MCF 10A (cell line): ENCODE measurements at regions not wholly inside any gene's neighbourhood (a gene's known extent, or its start where the extent isn't known, plus 50 kb on each side); places are given as distances from the start of the nearest gene placed in this dataset.

Experiments used
- BruUV-seq: library from RNA; stranded (reverse); fragments of 400-500 nt; replicated peaks from 2 replicates; lab custom pipeline; 2021; lab: Mats Ljungman, UMichigan
- CTCF ChIA-PET: fragments of 300-600 bp; sonication (Branson Sonifier 250); formaldehyde crosslinking; extraction: SDS; loops from one replicate; lab custom pipeline; 2021; ENCODE audit warnings: antibody characterized with exemption, inconsistent platforms; lab: Yijun Ruan, JAX
- POLR2A ChIA-PET: fragments of 300-600, 350-650 bp; sonication (Branson Sonifier 250); formaldehyde crosslinking; extraction: SDS; loops from one replicate; lab custom pipeline; 2020; ENCODE audit warnings: antibody characterized with exemption, inconsistent platforms; lab: Yijun Ruan, JAX
- DNase-seq: peaks from one replicate; pipeline ENCODE4 v3.0.0-alpha.2; 2018; ENCODE audit not compliant: unreplicated experiment
- H3K27ac Mint-ChIP-seq: one replicate; pipeline ENCODE4 v1.8.0; 2022; ENCODE audit warnings: mild to moderate bottlenecking, low read depth, mixed read lengths; ENCODE audit not compliant: unreplicated experiment
- H3K27me3 Mint-ChIP-seq: one replicate; pipeline ENCODE4 v1.8.0; 2022; ENCODE audit warnings: mixed read lengths; ENCODE audit not compliant: insufficient read depth, unreplicated experiment
- H3K36me3 Mint-ChIP-seq: one replicate; pipeline ENCODE4 v1.8.0; 2022; ENCODE audit warnings: mild to moderate bottlenecking, moderate library complexity, mixed read lengths; ENCODE audit not compliant: insufficient read depth, unreplicated experiment
- H3K4me1 Mint-ChIP-seq: one replicate; pipeline ENCODE4 v1.8.0; 2022; ENCODE audit warnings: mixed read lengths; ENCODE audit not compliant: insufficient read depth, unreplicated experiment
- H3K4me3 Mint-ChIP-seq: one replicate; pipeline ENCODE4 v1.8.0; 2022; ENCODE audit warnings: mild to moderate bottlenecking, moderate library complexity, mixed read lengths; ENCODE audit not compliant: unreplicated experiment
- H3K9me3 Mint-ChIP-seq: one replicate; pipeline ENCODE4 v1.8.0; 2022; ENCODE audit warnings: mixed read lengths; ENCODE audit not compliant: unreplicated experiment
- intact Hi-C: fragments of 100-400 bp; cut with micrococcal nuclease; formaldehyde crosslinking; loops from 2 replicates; pipeline ENCODE4 v1.14.1; 2022
- TF ChIP-seq, protein P1 (sequence below): fragments of 200-600 bp; IDR thresholded peaks from one replicate; pipeline ENCODE4 v1.8.0; 2022; ENCODE audit warnings: antibody characterized with exemption, mild to moderate bottlenecking; ENCODE audit not compliant: unreplicated experiment

DNA sequence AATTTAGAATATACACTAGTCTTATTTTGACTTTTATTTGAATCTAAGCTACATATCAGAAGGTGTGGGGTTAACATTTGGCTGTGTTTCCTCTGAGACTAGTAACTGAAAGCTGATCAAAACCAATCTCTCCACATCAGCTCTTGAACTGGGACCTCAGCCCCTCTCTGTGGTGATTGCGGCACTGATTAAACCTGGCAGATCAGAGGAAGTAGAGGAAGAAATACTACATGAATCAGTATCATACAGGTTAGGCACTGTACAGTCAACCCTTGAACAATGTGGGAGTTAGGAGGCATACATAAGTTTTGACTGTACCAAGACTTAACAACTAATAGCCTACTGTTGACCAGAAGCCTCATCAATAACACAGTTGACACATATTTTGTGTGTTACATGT lies 122.5 kb upstream of the C1orf87 start:
- intact Hi-C loops: no loop called here
- no peak for DNase-seq
- Mint-ChIP-seq H3K36me3 (no peaks in the 10 kb centered on the region), H3K4me3 (no peak overlapping the region), H3K4me1 (no peaks in the 10 kb centered on the region), H3K9me3 (no peaks in the 10 kb centered on the region), H3K27me3 (peaks cover 33% of the 10 kb centered on the region), H3K27ac (no peak overlapping the region)
- ChIA-PET POLR2A (no interaction called here), CTCF (interaction anchor here (1.0 kb wide), 1 partner anchor 24 kb away, joined by 5 read pairs; no protein-coding TSS in a partner anchor)
- TF ChIP-seq, protein P1, sequence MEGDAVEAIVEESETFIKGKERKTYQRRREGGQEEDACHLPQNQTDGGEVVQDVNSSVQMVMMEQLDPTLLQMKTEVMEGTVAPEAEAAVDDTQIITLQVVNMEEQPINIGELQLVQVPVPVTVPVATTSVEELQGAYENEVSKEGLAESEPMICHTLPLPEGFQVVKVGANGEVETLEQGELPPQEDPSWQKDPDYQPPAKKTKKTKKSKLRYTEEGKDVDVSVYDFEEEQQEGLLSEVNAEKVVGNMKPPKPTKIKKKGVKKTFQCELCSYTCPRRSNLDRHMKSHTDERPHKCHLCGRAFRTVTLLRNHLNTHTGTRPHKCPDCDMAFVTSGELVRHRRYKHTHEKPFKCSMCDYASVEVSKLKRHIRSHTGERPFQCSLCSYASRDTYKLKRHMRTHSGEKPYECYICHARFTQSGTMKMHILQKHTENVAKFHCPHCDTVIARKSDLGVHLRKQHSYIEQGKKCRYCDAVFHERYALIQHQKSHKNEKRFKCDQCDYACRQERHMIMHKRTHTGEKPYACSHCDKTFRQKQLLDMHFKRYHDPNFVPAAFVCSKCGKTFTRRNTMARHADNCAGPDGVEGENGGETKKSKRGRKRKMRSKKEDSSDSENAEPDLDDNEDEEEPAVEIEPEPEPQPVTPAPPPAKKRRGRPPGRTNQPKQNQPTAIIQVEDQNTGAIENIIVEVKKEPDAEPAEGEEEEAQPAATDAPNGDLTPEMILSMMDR: no peak
- no TSS peak for BruUV-seq

DNA sequence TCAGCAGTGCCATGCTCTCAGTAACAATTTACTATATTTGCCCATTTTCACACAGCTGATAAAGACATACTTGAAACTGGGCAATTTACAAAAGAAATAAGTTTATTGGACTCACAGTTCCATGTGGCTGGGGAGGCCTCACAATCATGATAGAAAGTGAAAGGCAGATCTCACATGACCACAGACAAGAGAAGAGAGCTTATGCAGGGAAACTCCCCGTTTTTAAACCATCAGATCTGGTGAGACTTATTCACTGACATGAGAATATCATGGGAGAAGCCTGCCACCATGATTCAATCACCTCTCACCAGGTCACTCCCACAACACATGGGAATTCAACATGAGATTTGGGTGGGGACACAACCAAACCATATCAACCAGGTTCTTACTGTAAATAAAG lies 112.1 kb upstream of the C1orf87 start:
- H3K9me3 Mint-ChIP-seq: peaks cover 19% of the 10 kb centered on the region
- no peaks in the 10 kb centered on the region for H3K4me1 Mint-ChIP-seq
- no TSS peak for BruUV-seq
- no peak for DNase-seq
- no peak overlapping the region for H3K27ac Mint-ChIP-seq
- TF ChIP-seq, protein P1: no peak
- ChIA-PET POLR2A (no interaction called here), CTCF (no interaction called here)
- H3K4me3 Mint-ChIP-seq: no peak overlapping the region
- H3K36me3 Mint-ChIP-seq: no peaks in the 10 kb centered on the region
- intact Hi-C loops: no loop called here
- H3K27me3 Mint-ChIP-seq: no peaks in the 10 kb centered on the region

GRCh38 chr1:60184521-60184920 lies 111.0 kb upstream of the C1orf87 start:
- BruUV-seq: no TSS peak

DNA sequence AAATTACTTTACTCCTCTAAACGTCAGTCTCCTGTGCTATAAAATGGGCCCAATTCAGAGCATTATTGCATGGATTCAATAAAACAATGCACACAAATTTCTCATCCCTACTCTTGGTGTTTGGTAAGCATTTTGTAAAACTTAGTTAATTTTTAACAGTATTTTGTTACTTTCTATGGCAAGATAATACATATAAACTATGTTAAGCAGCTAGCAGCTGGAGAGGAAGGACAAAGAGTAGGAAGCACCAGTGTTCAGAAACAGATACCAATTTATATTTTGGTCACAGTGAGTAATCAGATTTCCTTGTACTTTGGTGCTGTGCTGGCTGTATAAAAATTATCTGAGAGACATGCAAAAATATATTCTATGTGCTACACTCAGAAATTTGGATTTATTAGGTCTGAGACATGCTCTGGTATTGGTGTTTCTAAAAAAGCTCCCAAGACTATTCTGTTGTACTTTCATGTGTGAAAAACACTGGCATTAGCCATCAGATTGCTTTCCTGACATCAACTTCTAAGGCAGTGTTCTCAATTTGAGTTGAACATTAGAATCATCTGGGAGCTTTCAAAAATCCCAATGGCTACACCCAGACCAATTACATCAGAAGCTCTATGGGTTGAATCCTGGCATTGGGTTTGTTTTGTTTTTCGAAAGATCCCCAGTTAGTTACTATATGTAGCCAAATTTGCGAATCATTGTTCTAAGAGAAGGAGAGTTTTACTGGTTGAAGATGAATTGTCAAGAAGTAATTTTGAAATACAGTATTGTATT lies 100.3 kb upstream of the C1orf87 start:
- ChIA-PET CTCF (interaction anchor here (0.7 to 1.1 kb wide), 2 partner anchors 18 to 592 kb away, joined by 3 read pairs; no protein-coding TSS in a partner anchor), POLR2A (interaction anchor here (0.9 kb wide), 1 partner anchor 11 kb away, joined by 3 read pairs; no protein-coding TSS in a partner anchor)
- intact Hi-C loops: no loop called here
- no peak overlapping the region for H3K4me3 Mint-ChIP-seq
- no peaks in the 10 kb centered on the region for H3K9me3 Mint-ChIP-seq
- peaks cover 34% of the 10 kb centered on the region for H3K27me3 Mint-ChIP-seq
- no peak for DNase-seq
- H3K4me1 Mint-ChIP-seq: no peaks in the 10 kb centered on the region
- H3K27ac Mint-ChIP-seq: no peak overlapping the region
- no peaks in the 10 kb centered on the region for H3K36me3 Mint-ChIP-seq
- TF ChIP-seq, protein P1: no peak
- BruUV-seq: no TSS peak

More at GRCh38 chr1:60184521-60184920, 111.0 kb upstream of the C1orf87 start:
- no peak for DNase-seq
- no peaks in the 10 kb centered on the region for H3K27me3 Mint-ChIP-seq
- H3K36me3 Mint-ChIP-seq: no peaks in the 10 kb centered on the region
- CTCF ChIA-PET: no interaction called here
- H3K27ac Mint-ChIP-seq: no peak overlapping the region
- no peaks in the 10 kb centered on the region for H3K4me1 Mint-ChIP-seq
- intact Hi-C loops: no loop called here
- H3K9me3 Mint-ChIP-seq: peaks cover 19% of the 10 kb centered on the region
- POLR2A ChIA-PET: interaction anchor here (0.7 kb wide), 1 partner anchor 10 kb away, joined by 3 read pairs; no protein-coding TSS in a partner anchor
- TF ChIP-seq, protein P1: no peak
- H3K4me3 Mint-ChIP-seq: no peak overlapping the region
